T-helper 1 cell treated with Interleukin-12 subunit alpha and Interleukin-12 subunit beta and Interleukin-4 antibody, amounts not matched to agents 30 μg/mL and 1 μg/mL, for 36 hours (primary cell): ENCODE measurements at regions not wholly inside any gene's neighbourhood (a gene's known extent, or its start where the extent isn't known, plus 50 kb on each side); places are given as distances from the start of the nearest gene placed in this dataset.

Experiments
- H3K27ac Mint-ChIP-seq: one replicate; pipeline ENCODE4 v1.8.0; 2021; ENCODE audit warnings: mild to moderate bottlenecking, mixed read lengths
- H3K27me3 Mint-ChIP-seq: one replicate; pipeline ENCODE4 v1.8.0; 2021; ENCODE audit warnings: low read depth, mixed read lengths
- H3K36me3 Mint-ChIP-seq: one replicate; pipeline ENCODE4 v1.8.0; 2021; ENCODE audit warnings: low read depth, mixed read lengths
- H3K4me1 Mint-ChIP-seq: one replicate; pipeline ENCODE4 v1.8.0; 2021; ENCODE audit warnings: low read depth, mixed read lengths
- H3K4me3 Mint-ChIP-seq: one replicate; pipeline ENCODE4 v1.8.0; 2021; ENCODE audit warnings: mild to moderate bottlenecking, moderate library complexity, mixed read lengths
- H3K9me3 Mint-ChIP-seq: one replicate; pipeline ENCODE4 v1.8.0; 2021; ENCODE audit warnings: mixed read lengths

DNA sequence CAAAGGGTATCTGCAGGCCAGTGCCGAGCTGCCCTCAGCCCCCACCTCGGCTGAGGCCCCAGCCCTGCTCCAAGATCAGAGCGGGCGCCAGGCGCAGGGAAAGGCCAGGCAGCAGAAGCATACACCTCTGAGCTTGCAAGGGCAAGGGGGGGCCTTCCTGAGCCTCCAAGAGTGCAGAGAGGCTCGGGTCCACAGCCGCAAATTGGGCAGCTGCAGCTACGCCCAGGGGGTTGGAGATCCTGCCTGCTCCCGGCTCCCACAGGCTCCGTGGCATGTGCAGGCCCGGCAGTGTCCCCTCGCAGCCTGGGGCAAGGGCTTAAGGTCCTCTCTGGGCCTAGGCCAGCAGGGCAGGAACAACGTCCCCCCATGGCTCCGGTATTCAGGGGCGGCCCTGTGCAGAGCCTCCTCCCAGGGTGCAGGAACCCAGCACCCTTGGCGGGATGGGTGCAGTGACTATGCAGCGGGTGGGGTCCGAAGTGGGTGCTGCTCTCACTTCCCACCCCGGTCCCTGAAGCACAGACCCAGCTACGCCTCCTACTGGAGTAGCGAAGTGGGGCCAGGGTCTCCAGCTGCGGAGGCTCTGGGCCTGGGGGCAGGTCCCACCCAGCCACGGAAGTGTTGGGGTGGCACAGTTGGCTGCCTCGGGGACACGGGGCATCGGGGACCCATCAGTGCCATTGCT lies 120.2 kb upstream of the TMEFF2 start:
- Mint-ChIP-seq H3K27me3 (no peaks in the 10 kb centered on the region), H3K36me3 (no peaks in the 10 kb centered on the region), H3K4me1 (no peaks in the 10 kb centered on the region), H3K27ac (no peak overlapping the region), H3K4me3 (no peak overlapping the region), H3K9me3 (no peaks in the 10 kb centered on the region)

DNA sequence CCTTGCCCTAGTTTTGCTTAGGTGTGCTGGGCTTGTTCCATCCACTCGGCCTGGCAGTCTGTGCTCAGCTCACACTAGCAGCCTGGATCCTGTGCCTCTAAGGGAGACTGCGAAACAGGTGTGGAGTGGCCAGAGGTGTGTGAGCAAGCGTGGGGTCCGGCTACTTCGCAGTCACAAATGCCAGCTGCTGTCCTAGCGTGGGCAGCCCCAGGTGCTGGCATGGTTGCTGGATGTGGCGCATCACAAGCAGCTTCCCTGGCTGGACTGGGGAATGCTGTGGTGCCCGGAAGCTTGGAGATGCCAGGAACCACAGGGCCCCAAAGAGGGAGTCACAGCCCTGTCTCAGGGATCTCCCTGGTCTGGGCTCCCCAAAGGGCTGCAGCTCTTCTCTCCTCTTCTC lies 119.0 kb upstream of the TMEFF2 start:
- H3K4me1 Mint-ChIP-seq: no peaks in the 10 kb centered on the region
- no peaks in the 10 kb centered on the region for H3K9me3 Mint-ChIP-seq
- no peaks in the 10 kb centered on the region for H3K36me3 Mint-ChIP-seq
- no peaks in the 10 kb centered on the region for H3K27me3 Mint-ChIP-seq
- no peak overlapping the region for H3K27ac Mint-ChIP-seq
- no peak overlapping the region for H3K4me3 Mint-ChIP-seq

DNA sequence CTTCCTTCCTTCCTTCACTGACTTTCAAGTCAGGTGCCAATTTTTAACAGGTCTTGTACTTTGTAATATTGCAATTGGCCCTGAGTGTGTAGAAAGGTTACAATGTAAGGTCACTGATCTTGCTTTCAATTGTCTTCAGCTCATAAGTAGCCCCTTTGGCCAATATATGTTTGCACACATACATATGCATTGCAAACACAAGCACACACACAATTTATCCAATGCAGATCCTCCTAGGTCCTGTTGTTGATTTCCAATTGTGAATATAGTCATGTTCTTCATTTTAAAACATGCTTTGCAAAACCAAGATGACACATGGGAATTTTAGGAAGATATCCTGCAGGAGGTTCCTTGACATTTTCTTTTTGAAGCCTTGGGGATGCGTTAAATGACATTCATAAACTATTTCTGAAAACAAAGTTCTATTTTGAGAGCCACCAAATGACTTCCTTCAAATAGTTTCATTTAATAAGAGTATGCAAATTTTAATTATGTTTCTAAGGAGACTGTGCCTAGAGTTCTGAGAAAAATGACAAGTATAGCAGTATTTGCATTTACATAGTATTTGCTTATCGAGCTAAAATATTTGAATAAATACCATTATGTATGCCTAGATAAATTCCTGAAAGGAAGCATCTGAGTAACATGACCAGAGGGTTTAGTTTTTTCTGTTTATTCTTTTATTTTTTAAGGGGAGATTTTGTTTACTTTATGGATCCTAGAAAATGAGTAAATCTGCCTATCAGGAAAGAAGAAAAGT lies 117.1 kb upstream of the TMEFF2 start:
- Mint-ChIP-seq H3K4me3 (no peak overlapping the region), H3K4me1 (no peaks in the 10 kb centered on the region), H3K27ac (no peak overlapping the region), H3K27me3 (no peaks in the 10 kb centered on the region), H3K9me3 (no peaks in the 10 kb centered on the region), H3K36me3 (no peaks in the 10 kb centered on the region)

DNA sequence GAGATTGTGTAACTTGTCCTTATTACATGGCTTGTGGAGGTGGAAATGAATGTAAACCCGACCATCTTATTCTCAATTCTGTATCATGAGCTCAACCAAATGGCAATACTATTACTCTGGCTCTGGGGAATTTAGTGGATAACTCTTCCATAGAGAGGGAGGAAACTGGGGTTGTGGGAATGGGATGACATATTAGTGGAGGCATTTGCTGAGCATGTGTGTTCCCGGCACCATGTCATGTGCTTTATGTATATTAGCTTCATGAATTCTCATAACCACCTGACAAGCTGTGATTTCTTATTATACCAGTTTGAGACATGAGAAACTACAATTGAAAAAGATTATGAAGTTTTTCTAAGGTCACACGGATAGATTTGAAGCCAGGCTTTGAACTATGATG lies 112.8 kb upstream of the TMEFF2 start:
- no peak overlapping the region for H3K27ac Mint-ChIP-seq
- H3K9me3 Mint-ChIP-seq: no peaks in the 10 kb centered on the region
- no peaks in the 10 kb centered on the region for H3K27me3 Mint-ChIP-seq
- H3K4me3 Mint-ChIP-seq: no peak overlapping the region
- no peaks in the 10 kb centered on the region for H3K36me3 Mint-ChIP-seq
- H3K4me1 Mint-ChIP-seq: no peaks in the 10 kb centered on the region

DNA sequence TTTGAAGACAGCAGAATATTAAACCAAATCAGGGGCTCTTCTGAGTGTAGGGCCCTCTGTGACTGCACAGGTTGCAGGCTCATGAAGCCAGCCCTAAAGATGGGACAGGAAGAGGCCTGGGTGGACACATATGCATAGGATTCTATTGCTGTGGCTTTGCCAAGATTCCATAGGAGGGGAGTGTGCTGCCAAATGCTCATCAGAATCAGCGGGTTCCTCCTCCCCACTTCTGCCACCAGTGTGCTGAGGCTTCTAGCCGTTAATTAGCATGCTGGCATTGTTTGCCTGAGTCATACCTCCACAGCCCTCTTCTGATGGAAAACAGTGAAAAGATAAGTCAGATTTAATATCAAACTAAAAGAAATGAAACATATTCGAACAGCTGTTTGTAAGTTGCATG lies 103.9 kb upstream of the TMEFF2 start:
- Mint-ChIP-seq H3K27me3 (no peaks in the 10 kb centered on the region), H3K27ac (no peak overlapping the region), H3K9me3 (no peaks in the 10 kb centered on the region), H3K4me1 (no peaks in the 10 kb centered on the region), H3K36me3 (no peaks in the 10 kb centered on the region), H3K4me3 (no peak overlapping the region)

DNA sequence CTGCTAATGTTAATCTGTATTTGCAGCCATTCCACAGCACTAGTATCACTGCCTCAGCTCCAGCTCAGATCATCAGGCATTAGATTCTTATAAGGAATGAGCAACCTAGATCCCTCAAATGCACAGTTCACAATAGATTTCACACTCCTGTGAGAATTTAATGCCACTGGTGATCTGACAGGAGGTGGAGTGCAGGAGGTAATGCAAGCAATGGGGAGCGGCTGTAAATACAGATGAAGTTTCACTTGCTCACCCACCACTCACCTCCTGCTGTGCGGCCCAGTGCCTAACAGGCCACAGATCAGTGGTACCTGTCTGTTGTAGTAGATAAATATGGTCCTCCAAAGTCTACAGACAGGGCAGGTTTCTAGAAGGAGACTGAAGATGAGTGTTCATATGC lies 97.7 kb upstream of the TMEFF2 start:
- Mint-ChIP-seq H3K4me3 (no peak overlapping the region), H3K27ac (no peak overlapping the region), H3K27me3 (no peaks in the 10 kb centered on the region), H3K4me1 (no peaks in the 10 kb centered on the region), H3K9me3 (no peaks in the 10 kb centered on the region), H3K36me3 (no peaks in the 10 kb centered on the region)

DNA sequence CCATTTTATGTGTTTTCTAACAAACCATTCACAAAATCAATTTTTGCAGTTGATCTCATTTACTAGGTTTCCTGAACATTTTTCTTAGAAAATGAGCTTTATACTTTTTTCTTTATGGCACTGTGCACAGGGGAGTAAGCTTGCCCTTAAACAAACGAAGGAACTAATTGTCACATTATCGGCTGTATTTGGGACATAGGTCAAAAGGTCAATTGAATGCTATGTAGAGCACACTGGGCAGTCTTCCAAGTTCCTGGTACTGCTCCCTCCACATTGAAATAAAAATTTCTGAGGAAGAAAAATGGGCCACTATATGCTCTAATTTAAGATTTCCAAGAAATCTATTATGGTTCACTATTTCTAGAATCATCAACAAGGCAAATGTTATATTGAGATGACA lies 93.6 kb upstream of the TMEFF2 start:
- no peak overlapping the region for H3K27ac Mint-ChIP-seq
- H3K9me3 Mint-ChIP-seq: no peaks in the 10 kb centered on the region
- H3K4me1 Mint-ChIP-seq: no peaks in the 10 kb centered on the region
- no peaks in the 10 kb centered on the region for H3K36me3 Mint-ChIP-seq
- no peak overlapping the region for H3K4me3 Mint-ChIP-seq
- no peaks in the 10 kb centered on the region for H3K27me3 Mint-ChIP-seq

DNA sequence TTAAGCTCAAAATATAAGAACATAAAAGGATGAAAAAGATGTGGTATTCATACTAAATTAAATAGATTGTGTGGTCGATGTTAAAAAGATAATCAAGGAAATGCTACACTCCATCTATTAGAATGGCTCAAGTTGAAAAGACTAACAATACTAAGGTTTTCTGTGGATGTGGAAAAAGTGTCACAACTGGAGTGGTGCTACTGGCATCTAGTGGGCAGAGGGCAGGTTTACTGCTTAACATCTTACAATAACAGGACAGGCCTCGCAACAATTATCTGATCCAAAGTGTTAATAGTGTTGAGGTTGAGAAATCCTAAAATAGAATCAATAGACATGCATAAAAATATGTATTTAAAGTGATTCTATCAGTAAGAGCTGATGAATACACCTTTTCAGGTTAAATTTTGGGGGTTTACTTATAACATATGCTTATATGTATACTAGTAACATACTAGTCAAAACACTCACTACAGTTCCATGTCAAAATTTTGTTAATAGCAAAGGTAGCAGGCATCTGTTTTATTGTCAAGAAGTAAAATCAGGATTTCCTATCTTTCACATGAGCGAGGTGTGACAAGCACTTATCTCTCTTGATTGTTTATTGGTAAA lies 91.5 kb upstream of the TMEFF2 start:
- no peaks in the 10 kb centered on the region for H3K4me1 Mint-ChIP-seq
- H3K4me3 Mint-ChIP-seq: no peak overlapping the region
- H3K27ac Mint-ChIP-seq: no peak overlapping the region
- no peaks in the 10 kb centered on the region for H3K36me3 Mint-ChIP-seq
- H3K9me3 Mint-ChIP-seq: no peaks in the 10 kb centered on the region
- no peaks in the 10 kb centered on the region for H3K27me3 Mint-ChIP-seq

DNA sequence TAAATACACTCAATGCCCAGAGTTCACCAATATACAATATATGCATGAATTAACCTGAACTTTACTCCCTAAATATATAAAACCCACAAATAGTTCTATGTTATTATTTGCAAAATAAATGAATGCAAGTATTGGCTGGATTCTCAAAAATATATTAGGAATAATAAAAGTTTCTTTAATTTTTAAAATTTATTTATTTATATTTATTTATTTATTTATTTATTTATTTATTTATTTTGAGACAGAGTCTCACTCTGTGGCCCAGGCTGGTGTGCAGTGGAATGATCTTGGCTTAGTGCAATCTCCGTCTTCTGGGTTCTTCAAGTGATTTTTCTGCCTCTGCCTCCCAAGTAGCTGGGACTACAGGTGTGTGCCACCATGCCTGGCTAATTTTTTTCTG lies 88.7 kb upstream of the TMEFF2 start:
- no peaks in the 10 kb centered on the region for H3K27me3 Mint-ChIP-seq
- no peaks in the 10 kb centered on the region for H3K9me3 Mint-ChIP-seq
- no peak overlapping the region for H3K4me3 Mint-ChIP-seq
- H3K27ac Mint-ChIP-seq: no peak overlapping the region
- H3K4me1 Mint-ChIP-seq: no peaks in the 10 kb centered on the region
- H3K36me3 Mint-ChIP-seq: no peaks in the 10 kb centered on the region

DNA sequence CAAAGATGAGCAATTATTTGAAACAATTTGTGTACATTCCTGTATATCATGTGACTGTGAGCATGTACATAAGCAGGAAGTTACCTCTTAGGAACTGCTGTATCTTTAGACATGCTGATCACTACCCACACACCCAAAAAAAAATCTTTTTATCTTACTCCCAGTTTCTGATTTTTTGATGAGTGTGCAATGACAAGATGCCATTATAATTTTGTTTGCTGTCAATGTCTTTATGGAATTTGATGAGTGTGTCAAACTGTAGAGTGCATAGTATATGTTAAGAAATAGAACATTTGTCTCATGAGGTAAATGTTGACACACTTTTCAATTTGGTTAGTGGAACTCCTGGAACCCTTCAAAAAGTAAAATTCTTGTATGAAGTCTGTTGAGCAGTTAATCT lies 84.0 kb upstream of the TMEFF2 start:
- Mint-ChIP-seq H3K4me1 (no peaks in the 10 kb centered on the region), H3K9me3 (peaks cover 6% of the 10 kb centered on the region), H3K27me3 (no peaks in the 10 kb centered on the region), H3K27ac (no peak overlapping the region), H3K4me3 (no peak overlapping the region), H3K36me3 (no peaks in the 10 kb centered on the region)

DNA sequence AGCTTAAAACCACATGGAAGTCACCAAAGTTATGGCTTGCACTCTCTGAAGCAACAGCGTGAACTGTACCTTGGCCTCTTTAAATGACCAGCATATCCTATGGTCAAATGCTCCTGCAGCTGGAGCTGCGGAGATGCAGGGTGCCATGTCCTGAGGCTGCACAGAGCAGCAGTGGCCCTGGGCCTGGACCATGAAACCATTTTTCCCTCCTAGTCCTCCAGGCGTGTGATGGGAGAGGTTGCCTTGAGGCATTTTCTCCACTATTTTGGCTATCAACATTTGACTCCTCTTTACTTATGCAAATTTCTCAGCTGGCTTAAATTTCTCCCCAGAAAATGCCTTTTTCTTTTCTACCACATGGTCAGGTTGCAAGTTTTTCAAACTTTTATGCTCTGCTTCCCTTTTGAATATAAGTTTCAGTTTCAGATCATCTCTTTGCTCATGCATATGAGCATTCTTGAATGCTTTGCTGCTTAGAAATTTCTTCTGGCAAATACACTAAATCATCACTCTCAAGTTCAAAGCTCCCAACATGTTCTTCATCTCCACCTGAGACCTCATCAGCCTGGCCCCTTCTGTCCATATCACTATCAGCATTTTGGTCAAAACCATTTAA lies 82.9 kb upstream of the TMEFF2 start:
- no peaks in the 10 kb centered on the region for H3K36me3 Mint-ChIP-seq
- no peak overlapping the region for H3K27ac Mint-ChIP-seq
- H3K4me1 Mint-ChIP-seq: no peaks in the 10 kb centered on the region
- no peaks in the 10 kb centered on the region for H3K27me3 Mint-ChIP-seq
- peaks cover 6% of the 10 kb centered on the region for H3K9me3 Mint-ChIP-seq
- no peak overlapping the region for H3K4me3 Mint-ChIP-seq

DNA sequence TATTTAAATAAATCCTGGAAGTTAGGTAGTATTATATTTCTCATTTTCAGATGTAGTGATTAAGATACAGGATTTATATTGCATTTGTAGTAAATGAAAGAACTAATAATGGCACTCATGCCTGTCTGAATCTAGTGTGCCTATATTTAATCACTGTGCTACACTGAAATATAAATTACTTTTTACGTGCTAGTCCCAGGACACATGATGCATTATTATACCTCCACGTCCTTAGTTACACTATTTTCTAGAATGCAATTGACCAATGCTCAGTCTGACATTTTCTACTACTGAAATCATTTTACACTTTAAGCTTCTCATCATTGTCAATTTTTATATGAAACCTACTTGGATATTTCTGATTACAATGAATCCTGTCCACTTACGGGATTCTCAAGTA lies 80.9 kb upstream of the TMEFF2 start:
- H3K36me3 Mint-ChIP-seq: no peaks in the 10 kb centered on the region
- H3K4me3 Mint-ChIP-seq: no peak overlapping the region
- no peak overlapping the region for H3K27ac Mint-ChIP-seq
- no peaks in the 10 kb centered on the region for H3K4me1 Mint-ChIP-seq
- H3K27me3 Mint-ChIP-seq: no peaks in the 10 kb centered on the region
- H3K9me3 Mint-ChIP-seq: peaks cover 6% of the 10 kb centered on the region

DNA sequence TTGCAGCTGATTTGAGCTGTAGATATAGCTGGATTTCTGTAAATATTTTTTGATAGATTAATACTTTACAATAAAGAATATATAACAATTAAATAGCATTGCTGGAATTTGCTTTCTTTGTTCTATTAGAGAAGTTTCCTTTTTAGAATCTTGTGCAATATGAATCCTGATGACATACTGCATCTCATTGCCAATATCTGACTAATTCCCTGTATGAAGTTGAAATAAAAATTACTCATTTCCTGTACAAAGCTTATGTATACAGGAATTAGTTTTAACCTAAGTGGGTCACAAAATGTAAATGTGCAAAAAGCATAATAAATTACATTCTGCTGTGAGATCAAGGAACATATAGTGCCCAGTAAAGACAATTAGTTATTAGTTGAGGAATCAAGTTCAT lies 72.8 kb upstream of the TMEFF2 start:
- no peaks in the 10 kb centered on the region for H3K36me3 Mint-ChIP-seq

DNA sequence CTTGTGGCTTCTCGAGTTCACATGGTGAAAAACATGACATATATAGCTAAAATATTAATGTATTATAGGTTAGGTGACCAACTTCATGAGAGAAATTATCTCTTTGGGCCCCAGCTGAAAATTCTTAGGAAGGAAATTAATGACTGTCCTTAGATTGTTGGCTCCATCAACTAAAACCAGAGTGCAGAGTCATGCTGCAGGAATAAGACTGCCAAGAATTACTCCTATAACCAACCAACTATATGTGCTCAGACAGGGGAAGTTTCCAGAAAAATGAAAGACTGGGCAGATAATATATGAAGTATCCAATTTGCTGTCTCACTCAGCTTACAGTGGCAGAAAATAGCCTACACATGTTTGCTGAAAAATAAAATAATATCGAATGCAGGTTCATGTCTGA lies 71.0 kb upstream of the TMEFF2 start:
- Mint-ChIP-seq H3K36me3 (no peaks in the 10 kb centered on the region), H3K27me3 (no peaks in the 10 kb centered on the region), H3K27ac (no peak overlapping the region), H3K4me1 (no peaks in the 10 kb centered on the region), H3K4me3 (no peak overlapping the region), H3K9me3 (no peaks in the 10 kb centered on the region)

More for the DNA sequence above, 72.8 kb upstream of the TMEFF2 start:
- Mint-ChIP-seq H3K4me1 (no peaks in the 10 kb centered on the region), H3K27me3 (no peaks in the 10 kb centered on the region), H3K4me3 (no peak overlapping the region), H3K9me3 (no peaks in the 10 kb centered on the region), H3K27ac (no peak overlapping the region)

DNA sequence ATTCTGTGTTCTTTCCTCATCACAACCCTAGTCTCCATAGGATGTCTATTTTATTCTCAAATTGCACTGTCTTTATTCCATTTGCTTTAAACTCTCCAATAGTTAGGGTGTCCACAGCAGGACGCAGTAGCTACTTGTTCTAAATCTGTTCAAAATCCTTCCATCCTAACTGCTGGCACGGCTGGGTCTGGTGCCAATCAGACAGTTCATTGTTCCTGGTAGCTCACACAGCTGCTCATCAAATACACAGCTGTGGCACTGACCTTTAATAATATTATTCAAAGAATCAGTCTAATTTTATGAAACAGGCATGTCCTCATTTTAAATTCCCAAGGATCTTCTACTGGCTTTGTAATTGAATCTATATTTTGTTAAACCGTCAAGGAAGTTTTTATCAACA lies 59.7 kb upstream of the TMEFF2 start:
- no peaks in the 10 kb centered on the region for H3K36me3 Mint-ChIP-seq
- H3K4me3 Mint-ChIP-seq: no peak overlapping the region
- H3K4me1 Mint-ChIP-seq: no peaks in the 10 kb centered on the region
- no peaks in the 10 kb centered on the region for H3K9me3 Mint-ChIP-seq
- H3K27ac Mint-ChIP-seq: no peak overlapping the region
- no peaks in the 10 kb centered on the region for H3K27me3 Mint-ChIP-seq
